H54 (cell line): ENCODE measurements at regions not wholly inside any gene's neighbourhood (a gene's known extent, or its start where the extent isn't known, plus 50 kb on each side); places are given as distances from the start of the nearest gene placed in this dataset.
"Not testable (repeated sequence)": the region's sequence is repeated elsewhere in the genome, so short reads cannot be mapped to it uniquely, and the experiment has no call there.

Experiments
- DNase-seq: peaks from one replicate; pipeline ENCODE4 v3.0.0; 2011; ENCODE audit warnings: low spot score, mixed read lengths; ENCODE audit not compliant: insufficient read length
- FAIRE-seq: peaks from 3 replicates; lab custom pipeline; 2011; peaks lifted over from hg19 to GRCh38; lab: Jason Lieb, UNC
- POLR2A ChIP-seq: IDR thresholded peaks from 2 replicates; pipeline ENCODE4 v1.6.1; 2011; ENCODE audit warnings: low read depth, mild to moderate bottlenecking, low read length

DNA sequence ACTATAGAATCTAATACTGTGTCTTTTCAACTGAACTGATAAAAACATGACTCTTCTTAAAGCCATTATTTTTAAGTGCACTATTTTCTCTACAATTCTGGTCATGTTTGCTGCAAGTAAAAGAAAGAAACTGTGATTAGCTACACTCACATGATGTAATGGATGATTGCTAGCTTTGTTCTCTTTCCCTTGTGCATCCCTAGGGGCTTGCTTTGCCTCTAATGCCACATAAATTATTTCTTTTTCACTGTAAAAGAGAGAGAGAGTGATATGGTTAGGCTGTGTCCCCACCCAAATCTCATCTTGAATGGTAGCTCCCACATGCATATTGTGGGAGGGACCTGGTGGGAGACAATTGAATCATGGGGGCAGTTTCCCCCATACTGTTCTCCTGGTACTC lies 630.2 kb upstream of the NR3C2 start:
- DNase-seq, result no peak
- TF ChIP-seq POLR2A, result no peak
- FAIRE-seq, result no peak

GRCh38 chr4:149065753-149066152 lies 623.5 kb upstream of the NR3C2 start:
- no peak for FAIRE-seq
- TF ChIP-seq POLR2A, result no peak
- DNase-seq, result no peak

GRCh38 chr4:149062997-149063396 lies 620.8 kb upstream of the NR3C2 start:
- TF ChIP-seq POLR2A, result no peak
- DNase-seq (no peak), FAIRE-seq (no peak)

DNA sequence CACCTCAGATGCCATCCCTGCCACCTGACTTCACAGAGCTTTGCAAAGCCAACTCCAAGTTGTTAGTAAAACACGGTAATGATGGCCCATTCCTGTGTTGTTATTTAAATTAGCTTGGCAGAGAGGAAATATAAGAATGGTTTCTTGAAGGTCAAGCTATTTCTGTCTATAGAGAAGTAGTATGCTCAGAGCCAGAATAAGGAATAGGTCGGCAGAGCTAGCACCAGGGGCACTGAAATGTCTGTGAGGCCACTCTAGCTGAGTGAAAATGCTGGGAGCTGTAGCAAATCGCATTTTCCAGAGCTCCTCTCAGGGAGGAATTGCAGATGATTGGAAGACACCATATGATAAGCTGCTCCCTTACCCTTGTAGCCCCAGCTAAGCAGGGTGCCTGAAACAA lies 615.4 kb upstream of the NR3C2 start:
- DNase-seq (no peak), FAIRE-seq (no peak)

DNA sequence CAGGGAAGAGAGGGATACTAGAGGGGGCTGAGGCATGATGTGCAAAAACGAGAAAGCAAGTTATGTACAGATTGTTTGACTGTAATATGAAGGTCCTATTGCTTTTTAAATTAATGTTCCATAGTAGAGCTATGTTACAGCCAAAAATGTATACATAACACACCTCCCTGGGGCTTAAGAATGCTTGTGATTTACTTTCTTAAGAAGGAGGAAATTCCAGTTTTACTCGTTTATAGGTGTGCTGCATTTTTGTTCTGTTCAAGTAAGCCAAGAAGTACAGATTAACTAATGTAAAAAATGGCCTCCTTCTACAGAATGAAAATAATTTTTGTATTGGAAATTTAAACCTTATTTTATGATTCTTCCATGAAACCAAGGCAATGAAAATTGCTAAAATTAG lies 614.4 kb upstream of the NR3C2 start:
- DNase-seq (no peak), FAIRE-seq (no peak)
- TF ChIP-seq POLR2A, result no peak

More for the DNA sequence above, 615.4 kb upstream of the NR3C2 start:
- TF ChIP-seq POLR2A, result no peak

- TF ChIP-seq POLR2A, result no peak
- no peak for DNase-seq
- no peak for FAIRE-seq
These were observed 613.4 kb upstream of the NR3C2 start for GRCh38 chr4:149055624-149056023.

DNA sequence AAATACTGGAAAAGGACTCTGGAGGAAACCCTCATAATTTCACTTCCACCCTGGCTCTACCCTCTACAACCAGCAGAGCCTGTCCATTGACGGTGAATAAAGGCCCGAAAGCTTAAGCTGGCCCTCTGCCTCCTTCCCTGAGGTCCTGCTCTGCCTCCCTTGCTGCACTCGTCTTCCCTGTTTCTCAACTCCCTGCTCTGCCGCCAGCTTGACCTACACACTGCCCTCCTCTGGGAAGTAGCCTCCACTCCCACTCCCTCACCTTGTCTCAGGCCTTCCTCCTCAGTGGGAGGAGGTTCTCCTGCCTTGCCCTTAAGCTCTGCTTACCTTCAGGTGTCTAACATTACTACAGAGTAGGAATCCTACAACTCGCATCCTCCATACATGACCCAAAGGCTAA lies 608.6 kb upstream of the NR3C2 start:
- FAIRE-seq (no peak), DNase-seq (no peak)
- no peak for TF ChIP-seq POLR2A

DNA sequence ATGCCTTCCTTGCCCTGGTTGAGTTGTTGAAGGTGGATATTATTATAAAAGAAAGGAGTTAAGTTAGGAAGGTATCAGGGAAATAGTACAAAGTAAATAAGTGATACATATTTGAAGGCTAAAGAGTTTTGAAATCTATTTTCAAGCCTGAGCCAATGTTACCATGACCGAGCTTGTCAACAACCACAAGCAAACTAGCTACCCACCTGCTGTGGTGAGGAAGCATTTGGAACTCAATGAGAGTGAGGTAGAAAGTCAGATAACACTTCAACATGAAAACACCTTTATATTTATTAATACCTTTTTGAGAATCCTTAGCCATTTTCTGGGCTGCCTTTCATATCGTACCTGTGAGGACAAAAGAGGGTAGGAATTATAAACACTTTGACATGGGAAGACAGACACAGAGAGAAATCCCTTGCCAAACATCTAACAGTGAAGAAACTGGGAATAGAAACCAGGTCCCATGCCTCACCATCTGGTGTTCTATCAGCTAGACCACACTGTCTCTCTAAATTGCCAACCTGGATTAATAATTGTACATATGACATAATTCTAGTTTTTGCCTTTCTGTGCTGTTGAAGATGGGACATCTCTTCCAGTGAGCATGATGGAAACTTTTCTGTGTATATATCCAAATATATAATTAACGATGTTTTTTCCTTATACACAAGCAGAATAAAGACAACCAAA lies 606.4 kb upstream of the NR3C2 start:
- TF ChIP-seq POLR2A, result no peak
- DNase-seq (no peak), FAIRE-seq (no peak)

- no peak for TF ChIP-seq POLR2A
- DNase-seq, result no peak
- no peak for FAIRE-seq
These were observed 605.2 kb upstream of the NR3C2 start for GRCh38 chr4:149047368-149047767.

GRCh38 chr4:149045731-149046130 lies 603.5 kb upstream of the NR3C2 start:
- TF ChIP-seq POLR2A, result no peak
- FAIRE-seq (no peak), DNase-seq (no peak)

DNA sequence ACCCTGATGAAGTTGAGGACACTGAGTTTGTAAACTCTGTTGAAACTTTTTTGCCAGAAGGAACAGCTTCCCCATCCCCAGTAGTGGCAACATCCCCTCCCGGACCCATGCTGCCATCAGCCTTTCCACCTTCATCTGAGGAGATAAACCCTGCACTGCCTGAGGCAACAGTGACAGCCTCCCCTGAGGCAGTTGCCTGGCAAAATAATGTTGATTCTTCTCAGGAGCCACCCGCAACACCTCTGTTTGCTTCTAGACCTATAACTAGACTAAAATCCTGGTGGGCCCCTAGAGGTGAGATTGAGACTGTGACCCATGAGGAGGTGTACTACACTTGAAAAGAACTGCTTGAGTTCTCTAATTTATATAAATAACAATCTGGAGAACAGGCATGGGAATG lies 597.6 kb upstream of the NR3C2 start:
- DNase-seq, FAIRE-seq: not testable (repeated sequence)

DNA sequence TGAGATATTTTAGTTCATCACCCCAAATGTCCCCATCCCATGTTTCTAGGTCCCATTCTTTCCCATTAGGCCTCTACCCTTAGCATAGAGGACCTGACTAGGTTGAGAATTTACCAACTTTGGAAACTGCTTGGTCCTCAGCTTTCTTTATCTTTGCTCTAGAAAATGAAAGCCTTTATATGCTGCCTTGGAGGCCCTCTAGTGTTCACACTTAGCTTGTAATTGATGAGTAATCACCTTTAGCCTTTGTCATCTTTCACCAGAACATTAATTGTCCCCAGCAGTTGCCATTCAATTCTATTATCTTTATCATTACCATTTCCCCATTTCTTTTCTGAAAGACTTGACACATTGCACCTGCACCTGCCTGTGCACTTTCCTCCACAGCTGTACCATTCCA lies 589.2 kb upstream of the NR3C2 start:
- no peak for DNase-seq
- no peak for TF ChIP-seq POLR2A
- no peak for FAIRE-seq

DNA sequence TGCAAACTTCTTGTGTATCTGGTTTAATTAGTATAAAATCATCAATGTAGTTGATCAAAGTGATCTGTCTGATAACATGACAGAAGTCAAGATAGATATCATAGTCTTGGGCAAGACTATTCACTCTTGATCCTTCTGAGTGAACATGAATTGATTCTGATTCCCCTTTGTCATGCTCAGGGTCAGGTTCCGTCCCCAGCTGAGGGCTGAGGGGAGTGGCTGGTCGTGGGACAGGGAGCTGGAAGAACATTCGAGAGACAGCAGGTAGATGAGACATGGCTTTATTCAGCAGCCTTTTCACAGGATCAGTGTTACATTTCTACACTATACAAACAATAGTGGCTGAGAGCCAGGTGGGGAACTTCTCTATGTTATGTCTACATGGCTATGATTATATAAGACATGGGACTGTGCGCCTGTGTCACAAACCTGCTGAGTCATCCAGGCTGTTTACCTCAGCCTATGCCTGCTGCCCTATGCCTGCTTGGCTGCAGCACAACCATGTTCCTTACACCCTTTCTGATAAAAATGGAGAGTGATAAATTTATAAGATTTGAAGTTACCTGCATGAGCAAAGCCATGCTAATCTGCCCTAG lies 586.9 kb upstream of the NR3C2 start:
- DNase-seq, result no peak
- no peak for FAIRE-seq
- TF ChIP-seq POLR2A, result no peak

DNA sequence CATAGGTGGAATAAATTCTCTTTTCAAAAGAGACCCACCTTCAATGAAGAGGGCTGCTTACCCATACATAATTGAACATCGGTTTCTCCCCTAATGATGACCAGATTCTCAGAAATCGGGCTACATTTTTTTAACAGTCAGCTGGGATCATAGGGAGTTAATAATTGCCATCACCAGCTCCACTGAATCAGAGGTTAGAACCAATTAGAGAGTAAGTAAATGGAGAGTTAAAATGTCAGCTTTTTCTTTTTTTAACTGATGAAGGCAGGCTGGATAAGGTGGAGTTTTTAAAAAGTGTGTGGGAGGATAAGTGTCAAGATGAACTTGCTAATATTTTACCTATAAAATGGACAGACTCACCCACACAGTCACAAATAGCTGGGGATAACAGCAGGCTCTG lies 584.5 kb upstream of the NR3C2 start:
- TF ChIP-seq POLR2A, result no peak
- DNase-seq (no peak), FAIRE-seq (no peak)

GRCh38 chr4:149017002-149017734 lies 575.0 kb upstream of the NR3C2 start:
- no peak for FAIRE-seq

More at GRCh38 chr4:149017002-149017734, 575.0 kb upstream of the NR3C2 start:
- no peak for TF ChIP-seq POLR2A
- no peak for DNase-seq
